Fibroblast of skin of right biceps (primary cell): ENCODE measurements at regions not wholly inside any gene's neighbourhood (a gene's known extent, or its start where the extent isn't known, plus 50 kb on each side); places are given as distances from the start of the nearest gene placed in this dataset.
"Not testable (repeated sequence)": the region's sequence is repeated elsewhere in the genome, so short reads cannot be mapped to it uniquely, and the experiment has no call there.

Source experiments
- DNase-seq: peaks from one replicate; pipeline ENCODE4 v3.0.0-alpha.2; 2013

DNA sequence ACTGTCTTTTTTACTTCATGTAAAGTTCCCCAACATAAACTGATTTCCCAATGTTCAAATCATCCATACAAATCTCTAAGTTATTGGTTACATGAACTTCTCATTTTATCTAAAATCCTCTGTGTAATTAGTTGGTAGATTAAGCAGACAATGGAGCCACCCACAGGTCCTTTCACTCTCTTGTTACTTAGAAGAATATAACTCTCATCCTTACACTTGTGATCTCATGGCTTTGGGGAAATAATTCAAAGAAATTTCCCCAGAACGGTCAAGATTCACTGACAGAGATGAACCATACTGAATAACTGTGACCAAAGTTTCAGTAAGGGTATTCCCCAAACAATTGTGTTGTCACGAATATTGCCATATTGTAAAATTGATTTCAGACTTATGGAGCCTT lies 1102.6 kb upstream of the EPHA6 start:
- DNase-seq: no peak

DNA sequence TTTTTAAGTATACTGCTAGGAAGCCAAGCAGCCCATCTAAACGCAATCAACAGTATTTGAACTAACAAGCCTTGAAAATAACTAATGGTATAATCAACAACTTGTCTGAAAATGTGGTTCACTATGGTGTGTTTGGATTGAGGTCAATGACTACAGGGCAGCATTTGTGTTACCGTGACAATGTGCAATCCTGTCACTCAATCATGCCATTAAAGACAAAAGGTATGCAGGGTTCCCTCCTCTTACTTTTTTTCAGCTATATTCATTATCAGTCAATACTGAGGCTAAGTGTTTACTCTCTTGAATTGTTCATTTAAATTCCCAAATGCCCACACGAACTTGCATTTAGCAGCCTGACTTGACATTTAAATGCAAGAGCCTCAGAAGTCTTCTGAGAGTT lies 1099.3 kb upstream of the EPHA6 start:
- no peak for DNase-seq

DNA sequence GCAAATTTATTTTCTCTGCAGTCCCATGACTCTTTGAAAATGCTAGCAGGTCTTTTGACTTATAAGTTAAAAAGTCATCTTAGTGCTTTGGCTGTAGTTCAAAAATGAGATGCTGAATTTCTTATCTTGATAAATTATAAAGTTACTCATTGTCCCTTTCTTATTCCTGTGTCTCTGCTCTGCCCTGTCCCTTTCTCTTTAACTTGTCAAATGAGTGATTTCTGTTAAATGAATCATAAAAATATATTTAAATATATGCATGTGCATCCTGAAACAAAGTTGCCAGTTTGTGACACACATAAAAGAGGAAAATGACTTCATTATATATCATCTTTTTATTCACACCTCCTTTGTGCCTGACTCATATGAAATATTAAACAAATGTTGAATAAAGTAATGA lies 1097.3 kb upstream of the EPHA6 start:
- DNase-seq: no peak

DNA sequence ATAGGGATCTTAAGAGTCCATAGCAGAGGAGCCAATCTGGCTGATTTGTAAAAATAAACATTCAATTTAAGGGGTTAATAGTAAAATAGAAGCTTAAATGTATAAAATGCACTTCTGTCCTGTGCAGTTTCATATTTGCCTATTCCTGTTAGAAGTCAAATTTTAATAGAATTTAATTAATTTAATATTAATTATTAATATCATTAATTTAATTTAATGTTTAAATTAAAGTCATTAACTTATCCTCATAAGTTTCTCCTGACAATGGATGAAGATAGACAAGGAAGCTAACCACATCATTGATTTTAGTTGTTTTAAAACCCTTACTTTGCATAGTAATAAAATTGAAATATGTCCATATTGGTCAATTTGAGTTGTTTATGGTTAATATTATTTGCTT lies 1096.2 kb upstream of the EPHA6 start:
- no peak for DNase-seq

DNA sequence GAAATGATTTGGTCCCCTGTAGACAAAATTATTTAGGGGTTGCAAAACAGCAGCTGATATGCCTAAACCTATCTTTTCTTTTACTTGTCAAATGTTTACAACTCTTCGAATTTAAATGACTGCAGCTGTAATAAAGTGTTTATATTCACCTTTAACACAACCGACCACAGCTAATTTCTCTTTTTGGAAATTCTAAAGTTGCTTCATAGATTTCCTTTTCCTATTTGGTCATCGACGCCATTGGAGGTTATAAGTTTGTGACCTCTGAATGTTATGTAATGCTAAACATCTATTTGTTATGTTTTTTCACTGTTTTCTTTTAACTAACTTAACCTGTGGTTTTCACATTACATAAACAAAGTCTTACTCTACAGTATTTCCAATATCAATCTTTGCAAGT lies 1094.9 kb upstream of the EPHA6 start:
- DNase-seq: no peak

DNA sequence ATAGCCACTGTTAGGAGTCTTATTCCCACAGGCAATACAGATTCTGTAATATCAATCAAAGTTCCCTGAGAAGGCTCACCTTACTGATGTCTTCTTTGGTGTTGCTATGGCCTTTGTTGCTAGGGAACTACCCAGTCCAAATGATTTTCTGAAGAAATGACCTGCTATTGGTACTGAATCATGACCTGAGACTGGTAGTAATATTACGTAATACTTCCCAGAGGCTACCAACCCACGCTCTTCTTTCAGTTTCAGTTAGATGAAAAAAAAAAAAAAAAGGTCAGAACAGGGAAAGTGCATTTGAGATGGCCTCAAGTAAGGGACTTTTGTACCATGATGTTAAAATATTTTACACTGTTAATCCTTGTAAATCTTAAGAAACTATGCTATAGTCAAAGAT lies 1092.5 kb upstream of the EPHA6 start:
- DNase-seq: no peak

DNA sequence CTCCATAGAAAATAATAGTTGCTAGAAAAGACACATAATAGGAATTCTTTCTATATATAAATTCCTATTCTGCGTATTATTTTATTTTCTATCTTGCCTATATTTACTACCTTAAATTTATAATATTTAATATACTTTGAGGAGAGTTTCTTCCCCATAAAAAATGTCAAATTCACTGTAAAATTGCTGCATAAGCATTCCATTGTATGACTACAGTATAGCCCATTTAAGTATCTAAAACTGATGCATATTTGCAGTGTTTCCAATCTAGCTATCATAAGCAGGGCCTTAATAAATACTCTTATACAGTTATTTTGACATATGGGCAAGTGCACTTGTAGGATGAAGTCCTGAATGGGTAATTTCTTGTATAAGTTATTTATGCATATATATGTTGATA lies 1088.6 kb upstream of the EPHA6 start:
- no peak for DNase-seq

DNA sequence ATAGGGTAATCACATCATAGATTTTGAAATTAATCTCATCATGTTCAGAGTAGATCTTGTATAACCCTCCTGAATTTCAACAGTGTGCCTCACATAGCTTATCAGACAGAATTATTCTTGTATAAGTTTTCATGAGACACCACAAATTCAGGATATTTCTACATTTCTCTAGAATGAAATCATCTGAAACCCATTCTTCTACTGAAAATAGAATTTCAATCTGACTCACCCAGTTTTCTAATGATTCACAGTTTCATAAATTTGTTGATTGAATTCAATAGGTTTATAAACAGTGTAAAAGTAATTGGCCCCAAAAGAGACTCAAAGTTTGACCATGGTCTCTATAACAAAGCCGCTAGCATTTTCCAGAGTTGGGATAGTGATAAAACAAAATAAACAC lies 1082.6 kb upstream of the EPHA6 start:
- peak; percentile 11 for DNase-seq

DNA sequence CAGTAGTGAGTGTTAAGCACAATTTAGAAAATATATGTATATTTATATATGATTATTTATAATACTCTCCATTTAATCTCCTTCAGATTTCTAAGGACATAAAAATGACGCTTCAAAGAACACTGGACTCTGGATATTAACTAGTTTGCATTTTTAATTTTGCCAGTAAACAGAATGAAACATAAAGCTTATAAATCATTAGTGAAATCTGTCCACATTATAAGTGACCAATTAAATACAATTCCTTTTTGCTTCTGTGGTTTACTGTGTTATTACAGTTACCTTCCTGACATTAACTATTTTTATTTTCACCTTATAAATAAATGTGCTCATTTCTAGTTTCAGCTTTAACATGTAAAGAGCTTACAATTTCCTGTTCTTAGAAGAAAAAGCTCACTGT lies 1081.1 kb upstream of the EPHA6 start:
- no peak for DNase-seq

DNA sequence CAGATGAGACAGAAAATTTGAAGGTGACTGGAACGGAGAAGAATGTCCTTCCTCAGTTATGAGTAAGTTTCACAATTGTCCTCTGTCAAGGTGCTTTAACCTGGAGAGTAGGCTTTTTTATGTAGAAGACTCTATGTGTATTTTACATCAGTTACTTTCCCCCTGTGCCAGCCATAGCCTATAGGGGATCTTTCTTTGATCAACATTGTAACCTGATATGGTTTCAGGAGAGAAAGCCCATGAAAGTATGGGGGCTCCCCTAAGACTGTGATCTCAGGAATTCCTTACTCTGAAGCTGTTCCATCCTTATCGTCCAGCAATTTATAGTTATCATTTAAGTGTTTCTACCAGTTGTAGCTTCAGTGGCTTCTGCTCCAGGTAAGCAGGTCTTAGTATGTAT lies 1076.3 kb upstream of the EPHA6 start:
- DNase-seq: no peak

DNA sequence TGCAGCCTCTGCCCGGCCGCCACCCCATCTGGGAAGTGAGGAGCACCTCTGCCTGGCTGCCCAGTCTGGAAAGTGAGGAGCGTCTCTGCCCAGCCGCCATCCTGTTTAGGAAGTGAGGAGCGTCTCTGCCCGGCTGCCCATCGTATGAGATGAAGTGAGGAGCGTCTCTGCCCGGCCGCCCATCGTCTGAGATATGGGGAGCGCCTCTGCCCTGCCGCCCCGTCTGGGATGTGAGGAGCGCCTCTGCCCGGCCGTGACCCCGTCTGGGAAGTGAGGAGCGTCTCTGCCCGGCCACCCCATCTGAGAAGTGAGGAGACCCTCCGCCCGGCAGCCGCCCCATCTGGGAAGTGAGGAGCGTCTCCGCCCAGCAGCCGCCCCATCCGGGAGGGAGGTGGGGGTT lies 1069.5 kb upstream of the EPHA6 start:
- not testable (repeated sequence) for DNase-seq

DNA sequence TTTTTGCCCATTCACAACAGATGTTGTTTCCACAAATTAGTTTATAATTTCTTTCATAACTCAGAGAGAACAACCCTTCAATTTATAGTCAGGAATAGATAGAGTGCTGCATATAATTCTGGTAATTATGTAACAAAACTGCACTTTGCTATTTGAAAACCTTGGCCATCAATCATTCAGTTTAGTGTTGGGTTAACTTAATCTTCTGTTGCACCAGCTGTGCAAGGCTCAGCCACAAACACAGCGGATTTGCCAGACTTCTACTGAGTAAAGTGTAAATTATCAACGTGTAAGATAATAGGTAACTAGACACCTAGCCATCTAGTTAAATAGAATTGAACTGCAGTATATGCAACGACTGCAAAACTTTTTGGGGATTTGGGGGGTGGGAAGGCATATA lies 1064.3 kb upstream of the EPHA6 start:
- DNase-seq: no peak

DNA sequence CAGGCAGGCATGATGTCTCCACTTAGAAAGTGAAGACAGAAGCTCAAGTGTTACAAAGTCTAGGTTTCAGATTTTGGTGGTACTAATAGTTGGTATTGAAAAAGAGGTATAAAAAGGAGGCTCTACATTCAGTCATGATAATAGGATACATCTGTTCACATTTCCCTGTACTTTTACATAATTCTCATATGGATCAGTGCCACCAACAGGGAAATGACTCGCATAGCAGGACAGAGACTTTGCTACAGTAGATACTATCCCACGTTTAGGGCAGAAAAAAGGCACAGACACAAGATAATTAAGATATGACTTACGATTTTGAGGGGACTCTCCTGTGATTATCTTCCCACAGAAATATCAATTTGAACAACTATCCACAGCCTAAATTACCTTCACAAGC lies 1062.9 kb upstream of the EPHA6 start:
- DNase-seq: peak; percentile 29

DNA sequence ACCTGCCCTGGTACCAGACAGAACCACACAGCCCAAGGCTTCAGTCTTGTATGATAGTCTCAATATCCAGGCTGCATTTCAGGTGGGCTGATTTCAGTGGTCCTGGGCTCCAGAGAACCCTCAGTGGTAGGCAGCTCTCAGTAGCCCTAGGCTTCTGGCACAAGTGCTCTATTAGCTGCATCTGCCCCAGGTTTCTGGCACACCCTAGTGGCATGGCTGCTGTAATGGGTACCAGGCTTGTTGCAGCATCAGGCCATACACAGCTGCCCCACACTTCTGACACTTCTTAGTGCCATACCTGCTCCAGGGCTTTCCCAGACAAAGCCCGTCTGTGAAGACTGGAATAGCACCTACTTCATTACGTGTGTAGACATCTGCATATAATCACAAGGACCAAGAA lies 1062.2 kb upstream of the EPHA6 start:
- no peak for DNase-seq

DNA sequence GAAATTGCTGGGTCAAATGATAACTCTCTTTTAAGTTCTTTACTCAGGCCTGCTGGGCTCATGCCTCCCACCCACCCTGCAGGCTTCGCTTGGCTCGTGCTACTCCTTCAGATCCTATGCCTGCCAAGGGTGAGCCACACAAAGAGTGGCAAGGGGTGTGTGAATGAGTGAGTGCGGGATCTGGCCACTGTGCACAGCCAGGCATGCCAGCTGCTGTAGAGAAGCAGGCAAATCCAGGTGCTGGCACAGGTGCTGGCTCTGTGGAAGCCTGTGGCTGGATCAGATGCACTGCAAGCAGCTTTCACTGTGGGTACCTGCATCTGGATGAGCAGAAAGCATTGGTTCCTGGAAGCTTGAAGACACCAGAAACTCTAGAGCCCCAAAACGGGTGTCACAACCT lies 1055.7 kb upstream of the EPHA6 start:
- DNase-seq: no peak

DNA sequence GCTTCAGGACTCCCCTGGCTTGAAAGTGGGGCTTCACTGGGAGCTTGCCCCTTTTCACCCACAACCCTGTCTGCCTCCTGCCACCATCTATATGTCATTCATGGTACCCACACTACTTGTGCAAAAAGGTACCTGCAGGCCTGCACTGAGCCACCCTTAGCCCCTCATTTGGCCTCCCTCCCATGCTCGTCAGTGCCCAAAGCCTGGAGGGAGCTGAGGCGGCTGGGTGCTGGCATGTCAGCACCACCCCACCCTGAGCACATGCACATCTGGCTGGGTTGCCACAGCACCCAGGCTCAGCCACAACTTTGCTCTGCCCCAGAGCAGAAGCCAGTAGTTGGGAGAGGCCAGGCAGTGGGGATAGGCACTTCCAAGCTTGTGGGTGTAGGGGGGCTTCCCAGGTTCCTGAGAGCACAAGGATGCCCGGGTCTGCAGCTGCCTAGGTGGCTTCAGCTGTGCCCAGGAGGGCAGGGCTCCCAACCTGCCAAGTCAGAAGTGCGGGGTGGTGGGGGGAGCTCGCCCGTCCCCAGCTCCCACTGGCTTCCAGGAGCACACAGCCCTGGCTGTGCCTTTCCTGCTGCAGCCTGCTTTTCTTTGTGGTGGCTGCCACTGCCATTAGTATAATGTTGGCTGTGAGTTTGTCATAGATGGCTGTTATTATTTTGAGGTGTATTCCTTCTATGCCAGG lies 1054.6 kb upstream of the EPHA6 start:
- DNase-seq: no peak

DNA sequence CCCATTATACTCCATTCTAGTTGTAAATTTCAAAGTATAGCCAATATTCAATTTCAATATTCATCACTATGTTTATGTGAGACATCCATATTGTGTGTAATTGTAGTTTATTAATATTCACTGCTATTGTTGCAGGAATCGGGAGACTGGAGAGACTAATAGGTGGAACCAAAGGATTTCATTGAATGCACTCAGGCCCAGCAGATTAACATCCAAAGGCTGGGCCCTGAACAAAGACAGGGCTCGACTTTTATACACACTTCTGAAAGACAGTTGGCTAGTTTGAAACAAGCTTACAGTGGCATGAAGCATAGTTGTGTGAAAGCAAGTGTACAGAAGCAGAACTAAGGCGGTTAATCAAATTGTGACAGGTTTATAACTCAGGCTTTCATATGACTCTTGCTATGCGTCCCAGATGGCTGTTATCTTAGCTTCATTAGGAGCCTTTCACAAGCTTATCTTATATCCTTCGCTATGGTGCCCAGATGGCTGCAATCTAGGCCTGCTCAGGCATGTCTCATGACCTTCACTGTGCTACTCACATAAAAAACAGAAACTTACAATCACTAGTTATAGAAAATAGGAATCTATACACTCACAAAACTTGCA lies 1038.8 kb upstream of the EPHA6 start:
- DNase-seq: no peak

DNA sequence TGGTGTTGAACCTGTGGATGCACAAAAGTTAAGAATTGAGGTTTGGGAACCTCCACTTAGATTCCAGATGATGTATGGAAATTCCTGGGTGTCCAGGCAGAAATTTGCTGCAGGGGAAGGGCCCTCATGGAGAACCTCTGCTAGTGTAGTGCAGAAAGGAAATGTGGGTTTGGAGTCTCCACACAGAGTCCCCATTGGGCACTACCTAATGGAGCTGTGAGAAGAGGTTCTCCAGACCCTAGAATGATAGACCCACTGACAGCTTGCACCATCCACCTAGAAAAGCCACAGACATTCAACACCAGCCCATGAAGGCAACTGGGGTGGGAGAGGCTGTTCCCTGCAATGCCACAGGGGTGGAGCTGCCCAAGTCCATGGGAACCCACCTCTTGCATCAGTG lies 1032.8 kb upstream of the EPHA6 start:
- no peak for DNase-seq

DNA sequence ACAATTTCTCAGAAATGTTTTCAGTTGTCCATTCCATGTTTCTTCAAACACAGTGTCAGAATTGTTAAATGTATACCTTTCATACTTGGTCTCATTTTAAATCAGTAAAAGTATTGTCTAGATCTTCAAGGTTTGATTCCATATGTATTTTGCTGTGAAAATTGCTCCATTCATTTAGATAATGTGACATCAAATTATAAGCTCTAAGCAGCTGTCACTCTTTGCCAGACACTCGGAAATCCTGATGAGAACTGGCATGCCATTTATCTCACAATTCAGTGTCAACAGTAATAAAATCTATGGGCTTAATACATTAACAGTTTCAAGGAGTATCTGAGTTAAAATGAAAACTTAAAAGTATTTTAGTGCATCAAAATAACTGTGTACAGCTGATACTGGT lies 1025.3 kb upstream of the EPHA6 start:
- no peak for DNase-seq

DNA sequence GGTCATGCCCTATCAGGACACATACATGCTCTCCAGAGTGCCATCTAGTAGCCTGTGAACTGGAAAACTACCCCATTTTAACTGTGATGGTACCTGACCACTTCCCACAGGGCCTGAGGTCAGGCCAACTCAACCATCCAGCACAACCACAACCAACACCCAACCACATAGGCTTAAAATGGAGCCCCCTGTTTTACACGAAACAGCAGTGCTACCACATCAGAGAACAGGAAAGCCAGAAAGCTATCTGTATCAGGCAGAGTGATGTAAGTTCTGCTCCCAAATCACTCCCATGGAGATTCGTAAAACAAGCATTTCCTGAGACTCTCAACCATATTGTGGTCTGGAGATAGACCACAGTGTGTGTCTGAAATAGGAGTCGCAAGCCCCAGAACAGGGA lies 1017.3 kb upstream of the EPHA6 start:
- no peak for DNase-seq

DNA sequence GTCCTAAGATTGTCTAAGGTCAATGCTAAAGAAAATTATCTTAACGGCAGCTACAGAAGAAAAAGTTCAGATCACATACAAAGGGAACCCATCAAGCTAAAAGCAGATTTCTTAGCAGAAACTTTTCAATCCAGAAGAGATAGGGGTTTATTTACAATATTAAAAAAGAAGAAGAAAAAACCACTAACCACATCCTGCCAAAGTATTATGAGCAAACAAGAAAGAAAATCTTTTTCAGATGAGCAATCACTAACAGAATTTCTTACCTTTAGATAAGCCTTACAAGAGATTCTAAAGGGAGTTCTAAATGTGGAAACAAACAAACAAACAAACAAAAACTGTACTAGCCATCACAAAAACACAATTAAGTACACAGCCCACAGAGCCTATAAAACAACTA lies 1015.8 kb upstream of the EPHA6 start:
- no peak for DNase-seq

DNA sequence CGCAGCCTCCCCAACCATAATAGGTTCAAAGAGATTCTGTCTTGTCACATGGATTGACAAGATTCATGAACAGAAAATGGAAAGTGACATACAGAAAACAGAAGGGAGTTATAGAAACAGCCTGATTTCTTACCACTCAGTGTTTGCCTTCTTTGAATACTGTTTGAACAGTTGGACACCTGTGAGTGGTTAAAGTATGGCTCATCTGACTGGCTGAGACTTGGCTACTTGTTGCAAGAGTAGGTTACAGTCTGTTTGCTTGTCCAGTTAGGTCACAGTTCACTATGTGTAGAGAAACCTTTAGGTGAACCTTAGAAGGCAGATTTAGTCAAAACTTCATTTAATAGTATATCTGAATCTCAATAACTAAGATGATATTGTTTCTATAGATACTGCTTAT lies 1003.9 kb upstream of the EPHA6 start:
- no peak for DNase-seq

DNA sequence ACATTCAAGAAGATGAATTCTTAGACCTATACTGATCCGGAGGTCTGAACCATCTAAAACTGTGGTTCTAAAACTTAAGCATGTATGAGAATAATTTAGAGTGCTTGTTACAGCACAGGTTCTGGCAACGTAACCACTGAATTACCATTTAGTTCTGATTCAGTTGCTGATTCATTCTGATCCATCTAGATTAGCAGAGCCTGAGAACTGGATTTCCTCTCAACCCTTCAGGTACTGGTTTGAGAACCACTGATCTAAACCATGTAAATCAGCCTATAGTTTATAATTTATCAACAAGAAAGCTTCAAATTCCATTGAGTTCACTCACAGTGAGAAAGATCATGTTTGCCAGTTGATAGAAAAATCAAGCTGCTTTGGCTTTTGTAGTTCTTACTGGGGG lies 1001.1 kb upstream of the EPHA6 start:
- peak; percentile 16 for DNase-seq

DNA sequence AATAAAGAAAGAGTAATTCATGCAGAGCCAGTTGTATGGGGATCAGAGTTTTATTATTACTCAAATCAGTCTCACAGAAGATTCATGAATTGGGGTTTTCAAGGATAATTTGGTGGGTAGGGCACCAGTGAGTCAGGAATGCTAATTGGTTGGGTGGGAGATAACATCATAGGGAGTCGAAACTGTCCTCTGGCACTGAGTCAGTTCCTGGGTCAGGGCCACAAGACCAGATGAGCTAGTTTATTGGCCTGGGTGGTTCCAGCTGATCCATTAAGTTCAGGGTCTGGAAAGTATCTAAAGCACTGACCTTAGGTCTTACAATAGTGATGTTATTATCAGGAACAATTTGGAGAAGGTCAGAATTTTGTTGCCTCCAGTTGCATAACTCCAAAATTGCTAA lies 998.6 kb upstream of the EPHA6 start:
- peak; percentile 13 for DNase-seq

DNA sequence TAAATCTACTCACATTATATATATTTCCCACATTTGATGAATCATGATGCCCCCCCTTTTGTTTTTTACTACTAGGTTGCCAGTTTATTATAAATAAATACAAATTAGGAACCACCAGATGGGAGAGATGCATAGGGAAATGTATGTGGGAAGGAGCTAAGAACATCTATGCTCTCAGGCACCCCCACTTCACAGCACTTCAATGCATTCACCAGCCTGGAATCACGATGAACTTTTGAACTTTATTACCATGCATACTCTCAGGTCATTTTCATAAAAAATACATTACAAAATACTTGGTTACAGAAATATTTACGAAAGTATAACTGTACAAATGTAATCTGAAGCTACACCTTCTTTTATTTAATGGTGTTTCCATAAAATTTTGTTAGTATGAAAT lies 988.0 kb upstream of the EPHA6 start:
- no peak for DNase-seq
